Fibroblast of mammary gland (primary cell): ENCODE measurements at regions not wholly inside any gene's neighbourhood (a gene's known extent, or its start where the extent isn't known, plus 50 kb on each side); places are given as distances from the start of the nearest gene placed in this dataset.

Experiments
- DNase-seq: peaks from one replicate; pipeline ENCODE4 v3.0.0-alpha.2; 2010; ENCODE audit warnings: low read depth
- H3K4me3 ChIP-seq: 2 replicates; pipeline ENCODE4 v1.5.1; 2011; ENCODE audit warnings: low read depth, mild to moderate bottlenecking, low read length, moderate library complexity; ENCODE audit not compliant: control insufficient read depth
- CTCF ChIP-seq: conservative IDR thresholded peaks from 2 replicates; pipeline ENCODE4 v1.5.1; 2011; ENCODE audit warnings: low read depth, low read length, inconsistent platforms; ENCODE audit not compliant: control insufficient read depth, insufficient read depth

GRCh38 chr2:175234153-175234552 is 52.6 kb upstream of the ATP5MC3 start:
- H3K4me3 ChIP-seq = no peak overlapping the region
- DNase-seq = no peak

GRCh38 chr2:175233135-175233719 is 51.7 kb upstream of the ATP5MC3 start:
- peak; percentile 73 for DNase-seq
- H3K4me3 ChIP-seq = no peak overlapping the region
- no peak for TF ChIP-seq CTCF

More at GRCh38 chr2:175234153-175234552, 52.6 kb upstream of the ATP5MC3 start:
- TF ChIP-seq CTCF = no peak
